ENCODE measurements at regions not wholly inside any gene's neighbourhood (a gene's known extent, or its start where the extent isn't known, plus 50 kb on each side); places are given as distances from the start of the nearest gene placed in this dataset.

DNA sequence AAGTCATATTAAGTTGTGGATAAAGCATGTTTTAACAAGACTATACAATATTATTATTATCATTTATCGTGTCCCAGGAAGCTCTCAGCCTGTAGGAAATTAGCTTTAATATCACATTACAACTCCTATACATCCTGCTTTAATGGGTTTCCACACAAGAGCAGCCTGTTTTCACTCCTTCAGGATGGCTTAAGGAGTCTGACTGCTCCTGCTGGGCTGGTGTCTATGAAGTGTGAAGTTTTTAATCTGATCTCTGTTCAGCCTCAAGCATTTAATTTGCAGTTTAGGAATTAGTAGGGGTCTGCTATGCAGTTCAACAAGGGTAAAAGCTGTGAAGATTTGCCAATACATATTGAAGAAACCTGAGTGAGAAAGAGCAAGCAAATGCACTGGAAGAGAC lies 653.4 kb upstream of the LRRC4C start:
- no peaks in the 10 kb centered on the region for H3K9me3 ChIP-seq
- no peak for ATAC-seq
- intact Hi-C loops (cut with DNase I), result no loop called here
- no peaks in the 10 kb centered on the region for H3K4me1 ChIP-seq
- TF ChIP-seq, protein P1, sequence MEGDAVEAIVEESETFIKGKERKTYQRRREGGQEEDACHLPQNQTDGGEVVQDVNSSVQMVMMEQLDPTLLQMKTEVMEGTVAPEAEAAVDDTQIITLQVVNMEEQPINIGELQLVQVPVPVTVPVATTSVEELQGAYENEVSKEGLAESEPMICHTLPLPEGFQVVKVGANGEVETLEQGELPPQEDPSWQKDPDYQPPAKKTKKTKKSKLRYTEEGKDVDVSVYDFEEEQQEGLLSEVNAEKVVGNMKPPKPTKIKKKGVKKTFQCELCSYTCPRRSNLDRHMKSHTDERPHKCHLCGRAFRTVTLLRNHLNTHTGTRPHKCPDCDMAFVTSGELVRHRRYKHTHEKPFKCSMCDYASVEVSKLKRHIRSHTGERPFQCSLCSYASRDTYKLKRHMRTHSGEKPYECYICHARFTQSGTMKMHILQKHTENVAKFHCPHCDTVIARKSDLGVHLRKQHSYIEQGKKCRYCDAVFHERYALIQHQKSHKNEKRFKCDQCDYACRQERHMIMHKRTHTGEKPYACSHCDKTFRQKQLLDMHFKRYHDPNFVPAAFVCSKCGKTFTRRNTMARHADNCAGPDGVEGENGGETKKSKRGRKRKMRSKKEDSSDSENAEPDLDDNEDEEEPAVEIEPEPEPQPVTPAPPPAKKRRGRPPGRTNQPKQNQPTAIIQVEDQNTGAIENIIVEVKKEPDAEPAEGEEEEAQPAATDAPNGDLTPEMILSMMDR (IDR thresholded peaks at IDR 0.05), result no peak
- TF ChIP-seq POLR2A (IDR thresholded peaks at IDR 0.05), result no peak
- no peak for DNase-seq
- 18 to 27% methylated on average over 1 of the region's 1 CpG for whole genome bisulfite sequencing, 2 donors
- no peak overlapping the region for H3K4me3 ChIP-seq
- no peaks in the 10 kb centered on the region for H3K36me3 ChIP-seq (replicated peaks in 1 of 2; ENCODE audit: insufficient read depth in 1 of 2, low read depth in 2 of 2)
- H3K27ac ChIP-seq, result no peak overlapping the region
- no peaks in the 10 kb centered on the region for H3K27me3 ChIP-seq

DNA sequence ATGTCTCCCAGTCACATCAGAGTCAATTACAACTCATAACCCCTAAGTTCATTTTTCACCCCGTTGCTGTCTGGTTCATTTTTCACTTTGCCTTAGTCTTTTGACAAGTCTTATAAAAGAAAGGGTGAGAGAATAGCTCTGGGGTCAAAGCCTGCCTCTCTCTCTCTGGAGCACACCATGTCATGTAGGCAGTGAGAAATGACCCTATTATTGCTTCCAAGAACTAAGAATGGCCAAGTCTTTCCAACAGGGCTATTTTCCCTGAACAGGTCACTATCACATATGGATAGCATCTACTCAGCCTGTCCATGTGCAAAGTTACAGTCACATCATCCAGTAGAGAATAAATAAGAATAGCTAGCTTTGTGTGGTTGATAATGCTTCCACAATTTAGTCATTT lies 655.5 kb upstream of the LRRC4C start:
- Histone ChIP-seq H3K4me3 (no peak overlapping the region), H3K4me1 (no peaks in the 10 kb centered on the region), H3K27ac (no peak overlapping the region), H3K9me3 (no peaks in the 10 kb centered on the region), H3K27me3 (no peaks in the 10 kb centered on the region), H3K36me3 (replicated peaks in 1 of 2; ENCODE audit: insufficient read depth in 1 of 2, low read depth in 2 of 2) (no peaks in the 10 kb centered on the region)
- no peak for ATAC-seq
- TF ChIP-seq POLR2A (IDR thresholded peaks at IDR 0.05), result no peak
- TF ChIP-seq, protein P1 (IDR thresholded peaks at IDR 0.05), result no peak
- intact Hi-C loops (cut with DNase I), result no loop called here
- no peak for DNase-seq
- 24 to 25% methylated on average over 1 of the region's 1 CpG for WGBS, 2 donors

DNA sequence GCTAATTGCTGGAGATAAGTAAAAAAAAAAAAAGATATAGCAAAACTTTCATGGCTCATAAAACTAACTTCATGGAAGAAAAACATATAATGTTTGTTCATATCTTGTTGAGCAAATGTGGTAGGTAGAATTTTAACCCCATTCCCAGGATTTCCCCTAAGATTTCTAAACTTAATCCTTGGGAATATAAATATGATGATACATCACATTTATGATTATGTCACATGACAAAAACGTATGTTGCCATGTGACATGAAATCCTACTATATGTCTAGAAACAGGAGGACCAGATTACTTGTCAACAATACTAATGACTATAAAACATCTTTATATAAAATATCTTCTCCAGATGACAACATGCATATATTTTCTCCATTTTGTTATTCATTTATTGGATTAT lies 679.0 kb upstream of the LRRC4C start:
- Histone ChIP-seq H3K4me1 (no peaks in the 10 kb centered on the region), H3K9me3 (no peaks in the 10 kb centered on the region), H3K4me3 (no peak overlapping the region), H3K27ac (no peak overlapping the region), H3K36me3 (replicated peaks in 1 of 2; ENCODE audit: insufficient read depth in 1 of 2, low read depth in 2 of 2) (no peaks in the 10 kb centered on the region), H3K27me3 (no peaks in the 10 kb centered on the region)
- WGBS, 2 donors, result 25 to 31% methylated on average over 1 of the region's 1 CpG
- DNase-seq (no peak), ATAC-seq (no peak)
- intact Hi-C loops (cut with DNase I), result no loop called here
- TF ChIP-seq, protein P1 (IDR thresholded peaks at IDR 0.05), result no peak
- TF ChIP-seq POLR2A (IDR thresholded peaks at IDR 0.05), result no peak

DNA sequence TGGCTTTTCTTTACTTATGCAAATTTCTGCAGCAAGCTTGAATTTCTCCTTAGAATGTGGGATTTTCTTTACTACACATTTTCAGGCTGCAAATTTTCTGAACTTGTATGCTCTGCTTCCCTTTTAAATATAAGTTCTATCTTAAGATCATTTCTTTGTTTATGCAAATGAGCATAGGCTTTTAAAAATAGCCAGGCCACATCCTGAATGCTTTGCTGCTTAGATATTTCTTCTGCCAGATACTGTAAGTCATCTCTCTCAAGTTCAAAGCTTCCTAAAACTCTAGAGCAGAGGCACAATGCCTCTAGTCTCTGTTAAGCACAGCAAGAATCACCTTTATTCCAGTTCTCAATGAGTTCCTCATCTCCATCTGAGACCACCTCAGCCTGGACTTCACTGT lies 685.9 kb upstream of the LRRC4C start:
- intact Hi-C loops (cut with DNase I), result no loop called here
- no peaks in the 10 kb centered on the region for H3K36me3 ChIP-seq (replicated peaks in 1 of 2; ENCODE audit: insufficient read depth in 1 of 2, low read depth in 2 of 2)

DNA sequence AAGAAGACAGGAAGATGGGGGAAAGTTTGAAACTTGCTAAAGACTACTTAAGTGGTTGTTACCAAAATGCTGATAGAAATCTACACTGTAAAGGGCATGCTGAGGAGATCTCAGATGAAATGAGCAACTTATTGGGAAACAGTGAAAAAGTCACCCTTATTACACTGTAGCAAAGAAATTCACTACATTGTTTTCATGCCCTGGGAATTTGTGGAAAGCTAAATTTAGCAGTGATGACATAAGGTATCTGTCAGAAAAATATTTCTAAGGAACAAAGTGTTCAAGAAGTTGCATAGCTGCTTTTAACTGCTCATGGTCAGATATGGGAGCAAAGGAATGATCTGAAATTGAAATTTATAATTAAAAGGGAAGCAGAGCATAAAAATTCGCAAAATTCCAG lies 702.4 kb upstream of the LRRC4C start:
- ATAC-seq (no peak), DNase-seq (no peak)
- Histone ChIP-seq H3K27me3 (no peaks in the 10 kb centered on the region), H3K27ac (no peak overlapping the region), H3K4me3 (no peak overlapping the region), H3K4me1 (no peaks in the 10 kb centered on the region), H3K36me3 (replicated peaks in 1 of 2; ENCODE audit: insufficient read depth in 1 of 2, low read depth in 2 of 2) (no peaks in the 10 kb centered on the region), H3K9me3 (no peaks in the 10 kb centered on the region)
- WGBS, 2 donors, result 31 to 46% methylated on average over 1 of the region's 1 CpG
- intact Hi-C loops (cut with DNase I), result no loop called here
- TF ChIP-seq, protein P1 (IDR thresholded peaks at IDR 0.05), result no peak
- TF ChIP-seq POLR2A (IDR thresholded peaks at IDR 0.05), result no peak

More for the DNA sequence above, 685.9 kb upstream of the LRRC4C start:
- no peak for DNase-seq
- no peaks in the 10 kb centered on the region for H3K27me3 ChIP-seq
- H3K4me1 ChIP-seq, result no peaks in the 10 kb centered on the region
- no peak for TF ChIP-seq POLR2A (IDR thresholded peaks at IDR 0.05)
- TF ChIP-seq, protein P1 (IDR thresholded peaks at IDR 0.05), result no peak
- no peak for ATAC-seq
- no peak overlapping the region for H3K27ac ChIP-seq
- no peak overlapping the region for H3K4me3 ChIP-seq
- H3K9me3 ChIP-seq, result no peaks in the 10 kb centered on the region
